K562 (cell line): ENCODE measurements at regions not wholly inside any gene's neighbourhood (a gene's known extent, or its start where the extent isn't known, plus 50 kb on each side); places are given as distances from the start of the nearest gene placed in this dataset.

Experiments used
- ATAC-seq: fragments of 200-7000 bp; cut with Tn5 transposase; 3 replicates; pipeline ENCODE4 v1.9.1; 2020; ENCODE audit warnings: moderate library complexity
- BruUV-seq: library from RNA; stranded (reverse); fragments of 400-500 nt; replicated peaks from 2 replicates; lab custom pipeline; 2021; lab: Mats Ljungman, UMichigan
- CTCF ChIA-PET: fragments of 300-600 bp; formaldehyde crosslinking; extraction: SDS; loops from one replicate; lab custom pipeline; 2021; ENCODE audit warnings: low intra/inter-chr PET ratio; lab: Yijun Ruan, JAX
- POLR2A ChIA-PET: fragments of 300-600, 350-650 bp; sonication (Branson Sonifier 250); formaldehyde crosslinking; extraction: SDS; loops from one replicate; lab custom pipeline; 2021; ENCODE audit warnings: antibody characterized with exemption, inconsistent platforms; lab: Yijun Ruan, JAX
- DNase-seq, 4 experiments: peaks; one replicate each; pipeline versions ENCODE4 v3.0.0 to v3.0.0-alpha.2; 2011 to 2018; ENCODE audit warnings: low spot score in 3 of 4, mixed read lengths in 3 of 4; ENCODE audit errors: extremely low read depth in 1 of 4
- FAIRE-seq: peaks from 2 replicates; lab custom pipeline; 2011; peaks lifted over from hg19 to GRCh38; lab: Jason Lieb, UNC
- H2AFZ ChIP-seq: 2 replicates; pipeline ENCODE4 v1.6.0; 2011; ENCODE audit warnings: low read depth, low read length, control low read depth, inconsistent platforms
- H3K27ac ChIP-seq: fragments of 200-600 bp; 3 replicates; pipeline ENCODE4 v1.8.0; 2011; ENCODE audit warnings: low read depth, mild to moderate bottlenecking, control low read depth, inconsistent platforms, low read length, moderate library complexity, mixed read lengths; ENCODE audit errors: extremely low read depth
- H3K27me3 ChIP-seq, 2 experiments: fragments of 300-600 bp in 1 of 2; 2 replicates in 1 of 2; 3 replicates in 1 of 2; pipeline versions ENCODE4 v1.6.0 to v1.8.0; 2011; ENCODE audit warnings: inconsistent platforms in 2 of 2, low read length in 2 of 2, mild to moderate bottlenecking in 1 of 2, mixed read lengths in 1 of 2, moderate library complexity in 1 of 2; ENCODE audit not compliant: control insufficient read depth in 2 of 2, insufficient read depth in 2 of 2
- H3K36me3 ChIP-seq: fragments of 300-600 bp; 3 replicates; pipeline ENCODE4 v1.8.0; 2011; ENCODE audit warnings: mild to moderate bottlenecking, low read length, inconsistent platforms; ENCODE audit not compliant: control insufficient read depth, insufficient read depth
- H3K4me1 ChIP-seq, 2 experiments: fragments of 200-600 bp in 1 of 2; replicated peaks in 1 of 2; 2 replicates in 1 of 2; 3 replicates in 1 of 2; pipeline versions ENCODE4 v1.5.1 to v1.8.0; 2011; ENCODE audit warnings: inconsistent platforms in 2 of 2, low read length in 2 of 2, mild to moderate bottlenecking in 1 of 2, mixed read lengths in 1 of 2, moderate library complexity in 1 of 2; ENCODE audit not compliant: control insufficient read depth in 2 of 2, insufficient read depth in 2 of 2
- H3K4me2 ChIP-seq: 2 replicates; pipeline ENCODE4 v1.6.1; 2011; ENCODE audit warnings: low read length, control low read depth, inconsistent platforms, mixed read lengths; ENCODE audit not compliant: insufficient read depth
- H3K4me3 ChIP-seq: fragments of 200-600 bp; sonication (generic), shearing (Covaris generic); 2 replicates; pipeline ENCODE4 v1.5.1; 2016; ENCODE audit warnings: control low read depth, inconsistent platforms
- H3K79me2 ChIP-seq: fragments of 200-600 bp; 3 replicates; pipeline ENCODE4 v1.8.0; 2011; ENCODE audit warnings: low read length, inconsistent platforms; ENCODE audit not compliant: control insufficient read depth, insufficient read depth
- H3K9ac ChIP-seq, 2 experiments: 2 replicates each; pipeline versions ENCODE4 v1.6.0 to v1.6.1; 2011; ENCODE audit warnings: low read depth in 2 of 2, low read length in 2 of 2, control low read depth in 1 of 2, inconsistent platforms in 1 of 2, mild to moderate bottlenecking in 1 of 2, mixed read lengths in 1 of 2; ENCODE audit not compliant: insufficient read depth in 1 of 2
- H3K9me1 ChIP-seq: one replicate; pipeline ENCODE4 v1.6.0; 2011; ENCODE audit warnings: inconsistent platforms, mild to moderate bottlenecking, low read length, moderate library complexity; ENCODE audit not compliant: control insufficient read depth, insufficient read depth
- H3K9me3 ChIP-seq: replicated peaks from 2 replicates; pipeline ENCODE4 v1.5.1; 2011; ENCODE audit warnings: low read depth, low read length, inconsistent platforms; ENCODE audit not compliant: control insufficient read depth, insufficient read depth
- H4K20me1 ChIP-seq: replicated peaks from 2 replicates; pipeline ENCODE4 v1.6.1; 2011; ENCODE audit warnings: low read length, inconsistent platforms, mixed read lengths; ENCODE audit not compliant: control insufficient read depth, insufficient read depth
- ELF4 ChIP-seq: fragments of 450-650 bp; formaldehyde crosslinking; IDR thresholded peaks from 2 replicates; pipeline ENCODE4 v1.4.0; 2022; ENCODE audit warnings: missing genetic modification characterization
- FOXK2 ChIP-seq, 2 experiments: fragments of 450-650 bp; IDR thresholded peaks in 1 of 2; conservative IDR thresholded peaks in 1 of 2; 2 replicates each; pipeline ENCODE4 v1.6.1; 2016; ENCODE audit warnings: low read depth in 2 of 2, mild to moderate bottlenecking in 1 of 2
- GTF2E2 ChIP-seq: fragments of 200-800 bp; sonication (Bioruptor generic); IDR thresholded peaks from 2 replicates; pipeline ENCODE4 v1.6.1; 2016; ENCODE audit warnings: missing genetic modification characterization, missing compliant biosample characterization
- HDGF ChIP-seq: fragments of 450-650 bp; IDR thresholded peaks from 2 replicates; pipeline ENCODE4 v1.6.1; 2016
- KDM2B ChIP-seq: fragments of 250-450 bp; sonication (Bioruptor Pico); IDR thresholded peaks from 2 replicates; pipeline ENCODE4 v1.8.0; 2021; ENCODE audit warnings: mild to moderate bottlenecking, moderate library complexity
- PCBP2 ChIP-seq: fragments of 200-400 bp; formaldehyde crosslinking; IDR thresholded peaks from 2 replicates; pipeline ENCODE4 v1.6.1; 2018; ENCODE audit warnings: low read length, low read depth, mild to moderate bottlenecking, moderate library complexity; ENCODE audit not compliant: poor library complexity, severe bottlenecking
- PML ChIP-seq: IDR thresholded peaks from 2 replicates; pipeline ENCODE4 v1.6.1; 2012; ENCODE audit warnings: low read length, inconsistent platforms
- ZC3H4 ChIP-seq: sonication (generic); formaldehyde crosslinking; IDR thresholded peaks from 2 replicates; pipeline ENCODE4 v1.9.0; 2021; ENCODE audit warnings: missing genetic modification reagents, borderline replicate concordance
- ZNF3 ChIP-seq: fragments of 250-450 bp; sonication (Bioruptor Pico); IDR thresholded peaks from 2 replicates; pipeline ENCODE4 v1.5.0; 2021; ENCODE audit warnings: mild to moderate bottlenecking, moderate library complexity
- ZNF354B ChIP-seq: fragments of 250-450 bp; sonication (Bioruptor Pico); IDR thresholded peaks from 2 replicates; pipeline ENCODE4 v1.4.0; 2020
- WGBS: fragments of 100-300 bp; shearing (Covaris generic); methylation state at CpG from one replicate; pipeline ENCODE4 v1.1.6; 2016; ENCODE audit warnings: low coverage, mixed read lengths; ENCODE audit not compliant: insufficient coverage; ENCODE audit errors: missing lambda C conversion rate; 5-methylcytosine and 5-hydroxymethylcytosine counted together
- in situ Hi-C: fragments of 300-500 bp; cut with MboI; formaldehyde crosslinking; loops from 4 replicates; pipeline ENCODE4 v1.15.0; 2018; ENCODE audit warnings: inconsistent platforms, mixed read lengths
- intact Hi-C: fragments of 100-400 bp; cut with micrococcal nuclease; formaldehyde crosslinking; loops from 2 replicates; pipeline ENCODE4 v1.14.2; 2022
- TF ChIP-seq, protein P1 (sequence below): fragments of 450-650 bp; IDR thresholded peaks from 2 replicates; pipeline ENCODE4 v1.6.1; 2016; ENCODE audit warnings: low read depth
- TF ChIP-seq, protein P2 (sequence below), 3 experiments: IDR thresholded peaks in 2 of 3; conservative IDR thresholded peaks in 1 of 3; 2 replicates each; pipeline ENCODE4 v1.5.1; 2011 to 2012; ENCODE audit warnings: low read length in 3 of 3, mild to moderate bottlenecking in 3 of 3, control low read depth in 2 of 3, improper control_type of control experiment in 1 of 3, inconsistent platforms in 1 of 3, low read depth in 1 of 3, mixed read lengths in 1 of 3, moderate library complexity in 1 of 3; ENCODE audit not compliant: insufficient read depth in 2 of 3

DNA sequence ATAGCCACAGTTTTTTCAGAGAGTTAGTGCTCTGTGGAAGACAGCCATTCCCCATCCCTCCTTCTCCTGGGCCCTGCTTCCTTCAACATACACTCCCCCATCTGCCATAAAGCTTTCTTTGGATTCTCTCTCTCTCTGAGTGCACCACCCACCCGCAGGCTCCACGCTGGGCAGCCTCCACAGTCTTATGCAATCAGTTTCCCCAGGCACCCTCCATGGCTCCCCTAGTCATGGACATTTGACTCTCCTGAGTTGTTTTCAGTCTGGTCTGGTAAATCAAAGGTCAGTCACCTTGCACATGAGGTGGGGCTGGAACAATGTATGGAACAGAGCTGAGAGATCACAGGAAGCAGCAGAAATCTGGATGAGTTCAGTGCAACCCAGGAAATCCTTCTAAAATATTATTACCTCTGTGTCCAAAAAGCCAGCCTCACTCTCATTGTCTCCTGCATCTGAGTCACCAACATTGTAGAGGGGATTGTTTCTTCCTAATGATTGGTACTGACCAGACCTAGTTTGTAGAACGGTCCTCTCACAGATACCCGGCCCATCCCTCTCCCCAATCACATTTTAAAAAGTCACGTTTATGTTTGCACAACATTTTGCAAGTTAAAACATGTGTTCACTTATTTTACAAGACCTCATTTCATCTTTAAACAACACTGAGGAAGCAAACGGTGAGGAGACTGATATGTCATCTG lies 70.1 kb downstream of the CYCS start:
- TF ChIP-seq ZC3H4 (CRISPR knock-in tag) (no peak), PCBP2 (no peak), GTF2E2 (tag) (no peak), HDGF (no peak), KDM2B (CRISPR knock-in tag) (no peak), FOXK2 (conservative IDR thresholded peaks at IDR 0.05 in 1 of 2, IDR thresholded peaks at IDR 0.05 in 1 of 2; ENCODE audit: low read depth in 2 of 2) (no peak), ELF4 (CRISPR knock-in tag) (no peak), ZNF3 (CRISPR knock-in tag) (no peak), ZNF354B (CRISPR knock-in tag) (no peak), PML (no peak)
- TF ChIP-seq, protein P1, sequence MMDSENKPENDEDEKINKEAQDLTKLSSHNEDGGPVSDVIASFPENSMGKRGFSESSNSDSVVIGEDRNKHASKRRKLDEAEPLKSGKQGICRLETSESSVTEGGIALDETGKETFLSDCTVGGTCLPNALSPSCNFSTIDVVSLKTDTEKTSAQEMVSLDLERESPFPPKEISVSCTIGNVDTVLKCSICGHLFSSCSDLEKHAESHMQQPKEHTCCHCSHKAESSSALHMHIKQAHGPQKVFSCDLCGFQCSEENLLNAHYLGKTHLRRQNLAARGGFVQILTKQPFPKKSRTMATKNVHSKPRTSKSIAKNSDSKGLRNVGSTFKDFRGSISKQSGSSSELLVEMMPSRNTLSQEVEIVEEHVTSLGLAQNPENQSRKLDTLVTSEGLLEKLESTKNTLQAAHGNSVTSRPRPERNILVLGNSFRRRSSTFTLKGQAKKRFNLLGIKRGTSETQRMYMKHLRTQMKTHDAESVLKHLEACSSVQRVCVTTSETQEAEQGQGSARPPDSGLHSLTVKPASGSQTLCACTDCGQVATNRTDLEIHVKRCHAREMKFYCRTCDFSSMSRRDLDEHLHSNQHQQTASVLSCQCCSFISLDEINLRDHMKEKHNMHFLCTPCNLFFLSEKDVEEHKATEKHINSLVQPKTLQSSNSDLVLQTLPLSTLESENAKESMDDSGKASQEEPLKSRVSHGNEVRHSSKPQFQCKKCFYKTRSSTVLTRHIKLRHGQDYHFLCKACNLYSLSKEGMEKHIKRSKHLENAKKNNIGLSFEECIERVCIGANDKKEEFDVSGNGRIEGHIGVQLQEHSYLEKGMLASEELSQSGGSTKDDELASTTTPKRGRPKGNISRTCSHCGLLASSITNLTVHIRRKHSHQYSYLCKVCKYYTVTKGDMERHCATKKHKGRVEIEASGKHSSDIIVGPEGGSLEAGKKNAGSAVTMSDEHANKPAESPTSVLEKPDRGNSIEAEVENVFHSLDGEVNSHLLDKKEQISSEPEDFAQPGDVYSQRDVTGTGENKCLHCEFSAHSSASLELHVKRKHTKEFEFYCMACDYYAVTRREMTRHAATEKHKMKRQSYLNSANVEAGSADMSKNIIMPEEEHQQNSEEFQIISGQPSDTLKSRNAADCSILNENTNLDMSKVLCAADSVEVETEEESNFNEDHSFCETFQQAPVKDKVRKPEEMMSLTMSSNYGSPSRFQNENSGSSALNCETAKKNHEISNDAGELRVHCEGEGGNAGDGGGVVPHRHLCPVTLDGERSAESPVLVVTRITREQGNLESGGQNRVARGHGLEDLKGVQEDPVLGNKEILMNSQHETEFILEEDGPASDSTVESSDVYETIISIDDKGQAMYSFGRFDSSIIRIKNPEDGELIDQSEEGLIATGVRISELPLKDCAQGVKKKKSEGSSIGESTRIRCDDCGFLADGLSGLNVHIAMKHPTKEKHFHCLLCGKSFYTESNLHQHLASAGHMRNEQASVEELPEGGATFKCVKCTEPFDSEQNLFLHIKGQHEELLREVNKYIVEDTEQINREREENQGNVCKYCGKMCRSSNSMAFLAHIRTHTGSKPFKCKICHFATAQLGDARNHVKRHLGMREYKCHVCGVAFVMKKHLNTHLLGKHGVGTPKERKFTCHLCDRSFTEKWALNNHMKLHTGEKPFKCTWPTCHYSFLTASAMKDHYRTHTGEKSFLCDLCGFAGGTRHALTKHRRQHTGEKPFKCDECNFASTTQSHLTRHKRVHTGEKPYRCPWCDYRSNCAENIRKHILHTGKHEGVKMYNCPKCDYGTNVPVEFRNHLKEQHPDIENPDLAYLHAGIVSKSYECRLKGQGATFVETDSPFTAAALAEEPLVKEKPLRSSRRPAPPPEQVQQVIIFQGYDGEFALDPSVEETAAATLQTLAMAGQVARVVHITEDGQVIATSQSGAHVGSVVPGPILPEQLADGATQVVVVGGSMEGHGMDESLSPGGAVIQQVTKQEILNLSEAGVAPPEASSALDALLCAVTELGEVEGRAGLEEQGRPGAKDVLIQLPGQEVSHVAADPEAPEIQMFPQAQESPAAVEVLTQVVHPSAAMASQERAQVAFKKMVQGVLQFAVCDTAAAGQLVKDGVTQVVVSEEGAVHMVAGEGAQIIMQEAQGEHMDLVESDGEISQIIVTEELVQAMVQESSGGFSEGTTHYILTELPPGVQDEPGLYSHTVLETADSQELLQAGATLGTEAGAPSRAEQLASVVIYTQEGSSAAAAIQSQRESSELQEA: no peak
- TF ChIP-seq, protein P2, sequence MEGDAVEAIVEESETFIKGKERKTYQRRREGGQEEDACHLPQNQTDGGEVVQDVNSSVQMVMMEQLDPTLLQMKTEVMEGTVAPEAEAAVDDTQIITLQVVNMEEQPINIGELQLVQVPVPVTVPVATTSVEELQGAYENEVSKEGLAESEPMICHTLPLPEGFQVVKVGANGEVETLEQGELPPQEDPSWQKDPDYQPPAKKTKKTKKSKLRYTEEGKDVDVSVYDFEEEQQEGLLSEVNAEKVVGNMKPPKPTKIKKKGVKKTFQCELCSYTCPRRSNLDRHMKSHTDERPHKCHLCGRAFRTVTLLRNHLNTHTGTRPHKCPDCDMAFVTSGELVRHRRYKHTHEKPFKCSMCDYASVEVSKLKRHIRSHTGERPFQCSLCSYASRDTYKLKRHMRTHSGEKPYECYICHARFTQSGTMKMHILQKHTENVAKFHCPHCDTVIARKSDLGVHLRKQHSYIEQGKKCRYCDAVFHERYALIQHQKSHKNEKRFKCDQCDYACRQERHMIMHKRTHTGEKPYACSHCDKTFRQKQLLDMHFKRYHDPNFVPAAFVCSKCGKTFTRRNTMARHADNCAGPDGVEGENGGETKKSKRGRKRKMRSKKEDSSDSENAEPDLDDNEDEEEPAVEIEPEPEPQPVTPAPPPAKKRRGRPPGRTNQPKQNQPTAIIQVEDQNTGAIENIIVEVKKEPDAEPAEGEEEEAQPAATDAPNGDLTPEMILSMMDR (IDR thresholded peaks at IDR 0.05 in 2 of 3, conservative IDR thresholded peaks at IDR 0.05 in 1 of 3; ENCODE audit: insufficient read depth in 2 of 3, low read depth in 1 of 3, low read length in 3 of 3): no peak
- no peaks in the 10 kb centered on the region for H3K36me3 ChIP-seq
- ATAC-seq (no peak), DNase-seq (no peak), FAIRE-seq (no peak)
- in situ Hi-C loops (no loop called here), intact Hi-C loops (no loop called here)
- H3K9ac ChIP-seq: no peak overlapping the region
- H3K9me3 ChIP-seq: no peaks in the 10 kb centered on the region
- H3K4me1 ChIP-seq: no peaks in the 10 kb centered on the region; a peak in 2 of 5 replicates
- H3K4me2 ChIP-seq: no peak overlapping the region
- H3K9me1 ChIP-seq: no peaks in the 10 kb centered on the region
- H3K27ac ChIP-seq: no peak overlapping the region
- no TSS peak for BruUV-seq
- H2AFZ ChIP-seq: no peak overlapping the region
- no peaks in the 10 kb centered on the region for H4K20me1 ChIP-seq
- ChIA-PET POLR2A (no interaction called here), CTCF (no interaction called here)
- H3K27me3 ChIP-seq: peaks cover 3 to 12% of the 10 kb centered on the region in 2 experiments; a peak in 4 of 5 replicates
- WGBS: 2% methylated on average over 6 of the region's 6 CpGs
- H3K79me2 ChIP-seq: no peaks in the 10 kb centered on the region
- H3K4me3 ChIP-seq: no peak overlapping the region
